Cardiac muscle cell (in vitro differentiated cells and primary cell): ENCODE measurements at regions not wholly inside any gene's neighbourhood (a gene's known extent, or its start where the extent isn't known, plus 50 kb on each side); places are given as distances from the start of the nearest gene placed in this dataset.

Experiments
- DNase-seq, 2 donors: peaks; one replicate each; pipeline versions ENCODE4 v3.0.0 to v3.0.0-alpha.2; 2010 to 2017; ENCODE audit warnings: low read depth in 1 of 2, low spot score in 1 of 2
- H3K27ac ChIP-seq: fragments of 200-600 bp; sonication (generic); 2 replicates; pipeline ENCODE4 v1.5.1; 2016
- H3K27me3 ChIP-seq: fragments of 200-600 bp; sonication (generic); 2 replicates; pipeline ENCODE4 v1.6.0; 2016; ENCODE audit warnings: control low read depth
- H3K36me3 ChIP-seq: fragments of 200-600 bp; sonication (generic); 2 replicates; pipeline ENCODE4 v1.5.1; 2016; ENCODE audit warnings: control low read depth
- H3K4me1 ChIP-seq: fragments of 200-600 bp; sonication (generic); 2 replicates; pipeline ENCODE4 v1.8.1; 2017; ENCODE audit warnings: low read depth, mild to moderate bottlenecking, mixed run types
- H3K4me3 ChIP-seq: fragments of 200-600 bp; sonication (generic); 2 replicates; pipeline ENCODE4 v1.5.1; 2016; ENCODE audit warnings: mild to moderate bottlenecking
- H3K9me3 ChIP-seq: fragments of 200-600 bp; sonication (generic); 2 replicates; pipeline ENCODE4 v1.5.1; 2017; ENCODE audit warnings: low read depth, mild to moderate bottlenecking, control low read depth
- TF ChIP-seq, protein P1 (sequence below): IDR thresholded peaks from 2 replicates; pipeline ENCODE4 v1.5.1; 2012; ENCODE audit warnings: low read depth, mild to moderate bottlenecking, low read length

DNA sequence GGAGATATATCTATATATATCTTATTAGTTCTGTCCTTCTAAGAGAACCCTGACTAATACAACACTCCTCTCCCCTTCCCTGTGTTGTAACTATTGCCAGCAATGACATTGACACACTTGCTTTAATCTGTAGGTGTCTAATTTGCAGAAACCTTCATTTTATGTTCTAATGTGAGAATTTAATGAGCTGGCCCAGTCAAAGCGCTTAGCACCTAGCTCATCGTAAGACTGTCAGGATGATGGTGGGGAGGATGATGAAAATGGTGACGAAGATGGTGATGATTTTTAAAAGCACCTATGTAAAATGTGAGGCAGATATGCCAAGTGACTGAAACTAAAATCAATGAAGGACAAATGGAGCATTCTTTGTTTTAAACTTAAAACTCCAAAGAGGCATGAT lies 183.8 kb downstream of the DHX15 start:
- no peaks in the 10 kb centered on the region for H3K9me3 ChIP-seq
- TF ChIP-seq, protein P1, sequence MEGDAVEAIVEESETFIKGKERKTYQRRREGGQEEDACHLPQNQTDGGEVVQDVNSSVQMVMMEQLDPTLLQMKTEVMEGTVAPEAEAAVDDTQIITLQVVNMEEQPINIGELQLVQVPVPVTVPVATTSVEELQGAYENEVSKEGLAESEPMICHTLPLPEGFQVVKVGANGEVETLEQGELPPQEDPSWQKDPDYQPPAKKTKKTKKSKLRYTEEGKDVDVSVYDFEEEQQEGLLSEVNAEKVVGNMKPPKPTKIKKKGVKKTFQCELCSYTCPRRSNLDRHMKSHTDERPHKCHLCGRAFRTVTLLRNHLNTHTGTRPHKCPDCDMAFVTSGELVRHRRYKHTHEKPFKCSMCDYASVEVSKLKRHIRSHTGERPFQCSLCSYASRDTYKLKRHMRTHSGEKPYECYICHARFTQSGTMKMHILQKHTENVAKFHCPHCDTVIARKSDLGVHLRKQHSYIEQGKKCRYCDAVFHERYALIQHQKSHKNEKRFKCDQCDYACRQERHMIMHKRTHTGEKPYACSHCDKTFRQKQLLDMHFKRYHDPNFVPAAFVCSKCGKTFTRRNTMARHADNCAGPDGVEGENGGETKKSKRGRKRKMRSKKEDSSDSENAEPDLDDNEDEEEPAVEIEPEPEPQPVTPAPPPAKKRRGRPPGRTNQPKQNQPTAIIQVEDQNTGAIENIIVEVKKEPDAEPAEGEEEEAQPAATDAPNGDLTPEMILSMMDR, result no peak
- H3K4me3 ChIP-seq, result no peak overlapping the region
- DNase-seq, result no peak
- no peaks in the 10 kb centered on the region for H3K27me3 ChIP-seq
- H3K36me3 ChIP-seq, result no peaks in the 10 kb centered on the region
- H3K27ac ChIP-seq, result no peak overlapping the region
- no peaks in the 10 kb centered on the region for H3K4me1 ChIP-seq

DNA sequence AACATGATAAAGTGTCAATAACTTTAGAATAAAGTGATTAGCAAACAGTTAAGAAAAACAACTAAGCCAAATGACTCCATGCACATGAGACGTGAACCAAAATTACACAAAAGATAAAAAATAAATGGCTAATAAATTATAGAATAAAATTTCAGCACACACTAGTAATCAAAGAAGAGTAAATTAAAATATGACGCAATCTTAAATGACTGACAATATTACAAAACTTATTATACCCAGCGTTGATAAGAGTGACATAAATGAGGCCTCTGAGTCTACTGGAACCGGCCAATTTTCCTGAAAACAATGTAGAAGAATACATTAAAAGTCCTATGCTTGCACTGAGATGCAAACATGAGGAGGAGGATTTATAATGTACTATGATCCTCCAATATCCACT lies 187.4 kb downstream of the DHX15 start:
- Histone ChIP-seq H3K36me3 (no peaks in the 10 kb centered on the region), H3K9me3 (no peaks in the 10 kb centered on the region), H3K27me3 (no peaks in the 10 kb centered on the region), H3K27ac (no peak overlapping the region), H3K4me1 (no peaks in the 10 kb centered on the region), H3K4me3 (no peak overlapping the region)
- TF ChIP-seq, protein P1, result no peak
- no peak for DNase-seq

GRCh38 chr4:24395937-24396336 lies 188.4 kb downstream of the DHX15 start:
- TF ChIP-seq, protein P1, result no peak
- Histone ChIP-seq H3K27ac (no peak overlapping the region), H3K4me1 (no peaks in the 10 kb centered on the region), H3K36me3 (no peaks in the 10 kb centered on the region), H3K27me3 (no peaks in the 10 kb centered on the region), H3K4me3 (no peak overlapping the region), H3K9me3 (no peaks in the 10 kb centered on the region)
- no peak for DNase-seq

DNA sequence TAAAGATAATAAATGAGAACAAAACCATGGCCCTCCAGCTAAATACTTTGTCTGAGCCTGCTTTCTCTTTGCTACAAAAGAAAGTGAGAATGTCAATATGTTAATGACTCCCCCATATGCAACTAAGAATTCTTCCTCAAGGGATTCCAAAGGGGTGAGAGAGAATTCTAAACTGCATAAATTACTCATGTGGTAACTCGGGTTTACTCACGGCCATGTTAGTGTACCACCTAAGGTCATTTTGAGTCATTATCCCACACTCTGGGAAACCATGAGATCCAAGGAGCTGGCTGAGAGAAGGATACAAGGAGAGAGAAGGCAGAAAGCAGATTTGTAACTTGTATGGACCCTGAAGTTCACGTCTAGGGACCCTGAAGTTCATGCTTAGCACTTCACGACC lies 190.3 kb downstream of the DHX15 start:
- Histone ChIP-seq H3K27me3 (no peaks in the 10 kb centered on the region), H3K36me3 (no peaks in the 10 kb centered on the region), H3K4me1 (peaks cover 4% of the 10 kb centered on the region), H3K27ac (no peak overlapping the region), H3K4me3 (no peak overlapping the region), H3K9me3 (no peaks in the 10 kb centered on the region)
- TF ChIP-seq, protein P1, result no peak
- DNase-seq, result no peak

GRCh38 chr4:24392613-24393012 lies 191.7 kb downstream of the DHX15 start:
- Histone ChIP-seq H3K4me1 (peaks cover 4% of the 10 kb centered on the region), H3K36me3 (no peaks in the 10 kb centered on the region), H3K27ac (no peak overlapping the region), H3K4me3 (no peak overlapping the region), H3K27me3 (no peaks in the 10 kb centered on the region), H3K9me3 (no peaks in the 10 kb centered on the region)
- TF ChIP-seq, protein P1, result no peak
- DNase-seq, result no peak

DNA sequence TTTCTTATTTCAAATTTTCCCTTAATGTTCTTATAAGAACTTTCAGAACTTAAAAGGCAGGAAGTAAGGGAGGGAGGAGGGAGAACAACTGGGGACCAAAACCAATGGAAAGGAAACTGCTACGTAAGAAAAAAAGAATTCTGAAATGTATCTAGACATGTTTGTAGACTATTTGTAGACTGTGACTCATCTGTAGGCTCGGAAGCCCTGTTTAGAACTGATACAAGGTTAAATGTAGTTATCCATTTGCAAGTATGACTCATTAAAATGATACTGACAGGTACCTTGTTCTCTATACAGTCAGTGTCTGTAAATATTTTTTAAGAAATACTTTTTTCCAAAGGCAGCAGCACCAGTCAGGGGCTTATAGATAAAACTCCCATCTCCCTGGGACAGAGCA lies 202.0 kb downstream of the DHX15 start:
- DNase-seq, result no peak

More for the DNA sequence above, 202.0 kb downstream of the DHX15 start:
- no peaks in the 10 kb centered on the region for H3K4me1 ChIP-seq
- H3K36me3 ChIP-seq, result no peaks in the 10 kb centered on the region
- no peaks in the 10 kb centered on the region for H3K9me3 ChIP-seq
- TF ChIP-seq, protein P1, result no peak
- H3K27ac ChIP-seq, result no peak overlapping the region
- no peaks in the 10 kb centered on the region for H3K27me3 ChIP-seq
- H3K4me3 ChIP-seq, result no peak overlapping the region
